ENCODE measurements at regions not wholly inside any gene's neighbourhood (a gene's known extent, or its start where the extent isn't known, plus 50 kb on each side); places are given as distances from the start of the nearest gene placed in this dataset.

DNA sequence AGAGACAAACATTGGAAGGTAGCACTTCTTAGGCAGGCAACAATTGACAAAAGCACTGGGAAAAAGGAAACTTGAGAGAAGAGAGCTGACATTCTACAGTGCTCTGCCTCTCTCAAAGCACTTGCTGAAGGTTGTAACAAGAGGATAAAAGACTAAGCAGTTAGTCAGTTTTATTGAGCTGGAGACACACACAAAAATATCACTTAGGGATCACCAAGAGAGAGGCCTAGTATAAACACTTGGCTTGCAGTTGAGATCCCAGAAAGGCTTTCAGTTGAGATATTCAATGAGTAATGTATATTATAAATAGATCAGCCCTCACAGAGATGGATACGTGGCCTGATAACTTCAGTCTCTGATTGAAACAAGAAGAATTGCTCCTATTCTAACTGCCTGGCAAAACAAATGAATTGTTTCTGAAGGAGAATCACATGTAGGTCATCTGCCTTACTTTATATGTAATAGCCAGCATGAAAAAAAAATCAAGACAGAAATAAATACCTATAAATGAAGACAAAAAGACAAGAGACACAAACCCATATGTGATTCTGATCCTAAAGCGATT, 747.2 kb upstream of the MAN1A1 start:
- DNase-seq (ENCODE audit: low read depth) = no peak

- DNase-seq (ENCODE audit: low read depth) = no peak
Observed at GRCh38 chr6:120083186-120083585, 733.6 kb upstream of the MAN1A1 start.

GRCh38 chr6:120077489-120077888, 727.9 kb upstream of the MAN1A1 start:
- peak; percentile 41 for DNase-seq (ENCODE audit: low read depth)

- no peak for DNase-seq (ENCODE audit: low read depth)
Observed at GRCh38 chr6:120058410-120058809, 708.8 kb upstream of the MAN1A1 start.

DNA sequence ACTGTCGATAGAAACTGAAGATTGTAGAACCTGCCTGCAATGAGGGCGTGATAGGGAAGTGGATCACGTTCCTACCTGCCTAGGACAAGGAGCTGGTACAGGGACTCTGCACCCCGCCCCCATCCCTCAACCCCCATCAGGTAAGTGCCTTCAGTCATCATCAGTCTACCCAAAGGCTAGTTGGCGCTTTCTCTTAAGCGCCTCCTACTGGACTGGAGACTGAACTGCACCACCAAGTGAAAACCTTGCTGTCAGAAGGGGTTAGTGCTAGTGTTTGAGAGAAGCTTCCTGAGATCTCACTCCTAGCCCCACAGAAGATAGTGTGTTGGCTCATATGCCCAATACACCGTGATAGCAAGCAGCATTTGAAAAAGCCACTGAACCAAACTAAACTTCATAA, 706.5 kb upstream of the MAN1A1 start:
- no peak for DNase-seq (ENCODE audit: low read depth)

GRCh38 chr6:120055071-120055470, 705.5 kb upstream of the MAN1A1 start:
- no peak for DNase-seq (ENCODE audit: low read depth)

GRCh38 chr6:120039664-120040063, 690.1 kb upstream of the MAN1A1 start:
- no peak for DNase-seq (ENCODE audit: low read depth)

DNA sequence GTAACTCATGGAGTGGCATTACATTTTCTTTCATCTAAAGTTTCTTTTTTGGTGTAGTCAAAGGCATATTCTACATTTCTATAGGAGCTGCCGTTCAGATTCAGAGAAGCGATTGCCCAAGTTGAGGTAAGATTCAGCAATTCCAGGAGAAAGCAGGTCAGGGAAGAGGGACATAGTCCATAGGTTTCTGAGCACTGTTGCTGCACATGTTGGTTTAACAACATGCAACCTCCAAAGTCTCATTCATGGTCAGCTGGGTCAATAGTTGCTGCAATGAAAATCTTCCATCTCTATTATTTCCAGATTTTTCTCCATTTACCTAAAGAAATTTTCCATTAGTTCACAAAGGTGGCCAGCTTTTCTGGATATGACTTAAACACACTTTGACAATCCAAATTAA, 682.3 kb upstream of the MAN1A1 start:
- no peak for DNase-seq (ENCODE audit: low read depth)

- DNase-seq (ENCODE audit: low read depth) = no peak
Observed at GRCh38 chr6:120026791-120027190, 677.2 kb upstream of the MAN1A1 start.

- DNase-seq (ENCODE audit: low read depth) = no peak
Observed at GRCh38 chr6:120010075-120010474, 660.5 kb upstream of the MAN1A1 start.

DNA sequence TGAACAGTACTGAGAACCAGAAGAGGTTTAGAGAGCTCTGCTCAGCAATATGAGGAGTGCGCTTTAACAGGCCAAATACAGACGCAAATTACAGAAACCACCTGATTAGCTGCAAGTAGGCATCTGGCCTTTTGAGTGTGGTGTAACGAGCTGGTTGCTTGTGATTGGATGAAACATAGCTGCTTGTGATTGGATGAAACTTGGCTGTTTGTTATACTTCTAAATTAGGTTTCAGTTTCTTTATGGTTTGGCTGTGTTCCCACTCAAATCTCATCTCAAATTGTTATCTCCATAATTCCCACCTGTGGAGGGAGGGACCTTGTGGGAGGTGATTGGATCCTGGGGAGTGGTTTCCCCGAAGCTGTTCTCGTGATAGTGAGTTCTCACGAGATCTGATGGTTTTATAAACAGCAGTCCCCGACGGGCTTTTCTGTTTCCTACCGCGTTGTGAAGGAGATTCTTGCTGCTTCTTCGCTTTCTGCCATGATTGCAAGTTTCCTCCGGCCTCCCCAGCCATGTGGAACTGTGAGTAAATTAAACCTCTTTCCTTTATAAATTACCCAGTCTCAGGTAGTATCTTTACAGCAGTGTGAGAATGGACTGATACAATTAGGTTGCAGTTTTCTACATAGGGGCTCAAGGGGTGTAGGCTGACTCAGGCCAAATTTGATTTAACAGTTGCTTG, 655.9 kb upstream of the MAN1A1 start:
- peak; percentile 85 for DNase-seq (ENCODE audit: low read depth)

DNA sequence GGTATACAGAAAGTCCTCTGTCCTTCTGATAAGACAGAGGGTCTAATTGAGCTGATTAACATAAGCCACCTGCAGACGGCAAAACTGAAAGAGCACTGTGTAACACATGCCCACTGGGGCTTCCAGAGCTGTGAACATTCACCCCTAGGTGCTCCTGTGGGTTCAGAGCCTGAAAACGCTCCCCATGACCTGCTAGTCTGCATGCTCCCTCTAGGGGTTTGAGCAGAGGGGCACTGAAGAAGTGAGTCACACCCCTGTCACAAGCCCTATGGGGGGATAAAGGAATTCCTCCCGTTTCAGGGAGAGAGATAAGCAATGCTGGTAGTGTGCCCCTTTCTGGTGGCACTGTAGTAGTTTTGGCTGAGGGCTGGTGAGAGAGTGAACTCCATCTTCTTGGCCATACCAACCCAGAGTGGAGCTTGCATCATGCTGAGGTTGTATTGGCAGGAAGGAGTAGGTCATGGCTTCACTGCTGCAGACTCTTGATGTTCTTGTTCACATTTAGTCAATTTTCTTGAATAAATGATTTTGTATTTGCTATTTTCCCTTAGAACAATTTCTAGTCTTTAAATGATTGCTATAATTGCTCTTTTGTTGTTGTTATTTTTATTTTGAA, 637.5 kb upstream of the MAN1A1 start:
- DNase-seq (ENCODE audit: low read depth) = no peak

DNA sequence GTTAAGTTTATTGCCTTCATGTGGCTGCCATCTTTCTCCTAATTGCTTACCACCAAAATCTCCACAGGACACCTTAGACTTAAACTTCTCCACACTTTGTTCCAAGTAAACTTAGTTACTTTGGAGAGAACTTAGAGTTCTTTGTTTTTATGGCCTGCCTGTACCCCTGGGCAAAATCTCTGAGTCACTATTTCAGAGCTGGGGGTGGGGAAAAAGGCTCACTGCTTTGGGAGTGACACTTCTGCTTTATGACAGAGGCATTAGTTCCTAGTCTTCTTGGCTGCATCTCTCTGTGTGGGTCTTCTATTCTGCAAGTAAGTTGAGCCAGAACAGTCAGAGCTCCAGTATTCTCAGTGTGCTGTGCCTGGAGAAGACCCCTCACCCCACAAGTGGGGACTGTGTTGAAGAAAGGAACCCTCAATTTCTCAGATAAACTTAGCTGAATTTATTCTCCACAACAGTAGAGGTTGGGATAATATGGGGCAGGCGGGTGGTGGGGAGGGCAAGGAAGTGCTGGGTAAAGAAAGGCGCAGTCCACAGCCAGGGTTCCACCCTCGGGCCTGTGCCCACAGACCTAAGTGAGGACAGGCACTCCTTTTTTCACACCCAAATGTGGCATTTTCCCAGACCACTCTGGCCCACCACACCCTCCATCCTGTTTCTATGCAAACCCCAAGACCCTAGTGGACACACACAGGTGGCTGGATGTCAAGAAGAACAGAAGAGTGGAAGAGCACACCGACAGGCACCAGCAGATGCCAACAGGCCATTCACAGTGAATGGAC, 636.6 kb upstream of the MAN1A1 start:
- peak; percentile 31 for DNase-seq (ENCODE audit: low read depth)

DNA sequence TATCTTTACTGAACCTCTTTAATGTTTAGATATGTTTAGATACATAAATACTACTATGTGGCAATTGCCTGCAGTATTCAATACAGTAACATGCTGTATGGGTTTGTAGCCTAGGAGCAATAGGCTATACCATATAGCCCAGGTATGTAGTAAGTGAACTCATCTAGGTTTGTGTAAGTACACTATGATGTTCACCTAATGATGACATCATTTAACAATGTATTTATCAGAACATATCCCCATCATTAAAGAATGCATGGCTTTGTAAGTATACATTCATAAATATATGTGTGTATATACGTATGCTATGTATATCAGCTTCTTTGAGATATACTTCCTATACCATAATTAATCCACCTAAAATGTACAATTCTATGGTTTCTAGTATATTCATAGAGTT, 631.2 kb upstream of the MAN1A1 start:
- no peak for DNase-seq (ENCODE audit: low read depth)

- peak; percentile 8 for DNase-seq (ENCODE audit: low read depth)
Observed at GRCh38 chr6:119979862-119980261, 630.3 kb upstream of the MAN1A1 start.

GRCh38 chr6:119978274-119978889, 628.8 kb upstream of the MAN1A1 start:
- peak; percentile 28 for DNase-seq (ENCODE audit: low read depth)

DNA sequence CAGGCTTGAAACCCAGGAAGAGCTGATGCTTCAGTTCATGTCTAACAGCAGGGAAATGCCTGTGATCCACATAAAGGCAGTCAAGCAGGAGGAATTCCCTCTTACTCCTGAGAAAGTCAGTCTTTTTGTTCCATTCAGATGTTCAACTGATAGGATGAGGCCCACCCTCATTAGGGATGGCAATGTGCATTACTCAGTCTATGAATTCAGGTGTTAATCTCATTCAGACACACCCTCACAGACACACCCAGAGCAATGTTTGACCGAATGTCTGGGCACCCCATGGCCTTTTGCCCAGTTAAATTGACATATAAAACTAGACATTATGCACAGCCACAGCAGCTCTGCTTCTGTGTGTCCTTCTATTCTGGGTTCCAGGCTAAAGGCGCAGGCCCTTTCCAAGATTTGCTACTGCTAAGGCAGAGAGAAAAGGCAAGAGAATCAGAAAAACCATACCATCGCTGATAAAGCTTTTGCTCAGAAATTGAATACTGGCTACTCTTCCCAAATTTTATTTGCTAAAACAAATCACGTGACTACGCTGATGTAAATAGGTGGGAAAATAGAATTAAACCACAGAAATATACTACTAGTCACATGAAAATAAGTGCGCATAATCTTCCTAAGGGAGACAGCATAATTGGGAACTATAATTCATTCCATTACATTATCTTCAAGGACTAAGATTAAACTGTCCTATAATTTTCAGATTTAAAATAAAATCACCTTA, 625.0 kb upstream of the MAN1A1 start:
- DNase-seq (ENCODE audit: low read depth) = no peak

- DNase-seq (ENCODE audit: low read depth) = peak; percentile 19
Observed at GRCh38 chr6:119966484-119966883, 616.9 kb upstream of the MAN1A1 start.

DNA sequence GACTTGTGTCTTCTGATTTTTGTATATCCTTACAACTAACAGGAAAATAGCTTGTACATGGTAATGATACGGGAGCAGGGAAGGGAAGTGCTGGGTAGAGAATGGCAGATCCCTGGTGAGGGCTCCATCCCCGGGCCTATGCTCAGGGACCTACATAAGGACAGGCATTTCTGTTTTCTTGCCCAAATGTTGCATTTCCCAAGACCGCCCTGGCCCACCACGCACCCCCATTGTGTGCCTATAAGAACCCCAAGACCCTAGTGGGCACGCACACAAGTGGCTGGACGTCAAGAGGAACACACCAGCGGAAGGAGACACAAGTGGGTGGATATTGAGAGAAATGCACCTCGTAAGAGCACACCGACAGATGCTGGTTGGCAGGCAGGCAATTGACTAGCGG, 616.3 kb upstream of the MAN1A1 start:
- no peak for DNase-seq (ENCODE audit: low read depth)

DNA sequence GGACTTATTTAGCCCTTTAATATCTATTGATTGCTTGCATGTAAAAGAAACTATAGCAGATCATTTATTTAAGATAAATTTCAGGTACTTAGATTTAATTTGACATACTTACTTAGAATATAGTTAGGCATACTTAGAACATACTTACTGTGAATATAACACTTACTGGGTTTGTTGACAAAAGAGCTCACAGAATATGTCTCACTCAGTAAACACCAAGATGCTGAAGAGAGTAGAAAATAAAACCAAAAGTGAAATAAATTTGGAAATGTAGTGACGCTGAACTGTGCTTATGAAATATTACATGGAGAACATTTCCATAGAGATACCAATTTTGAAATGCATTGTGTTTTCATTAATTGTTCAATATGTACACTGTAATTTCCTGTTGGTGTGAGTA, 615.4 kb upstream of the MAN1A1 start:
- DNase-seq (ENCODE audit: low read depth) = no peak

DNA sequence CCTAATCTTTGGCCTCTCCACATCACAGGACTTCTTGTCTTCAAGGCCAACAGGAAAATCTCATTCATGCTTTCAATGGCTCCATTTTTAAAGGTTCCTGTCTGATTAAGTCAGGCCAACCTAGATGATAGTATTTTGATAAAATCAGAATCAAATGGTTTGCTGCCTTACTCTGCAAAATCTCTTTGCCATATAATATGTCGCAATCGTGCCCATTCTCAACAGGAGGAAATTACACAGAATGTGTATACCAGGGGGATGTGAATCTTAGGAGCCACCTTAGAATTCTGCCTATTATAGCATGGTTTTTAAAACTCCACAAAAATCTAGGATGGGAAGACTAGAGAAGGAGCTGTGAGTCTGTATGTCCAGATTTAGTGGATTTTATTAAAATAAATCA, 612.9 kb upstream of the MAN1A1 start:
- no peak for DNase-seq (ENCODE audit: low read depth)

DNA sequence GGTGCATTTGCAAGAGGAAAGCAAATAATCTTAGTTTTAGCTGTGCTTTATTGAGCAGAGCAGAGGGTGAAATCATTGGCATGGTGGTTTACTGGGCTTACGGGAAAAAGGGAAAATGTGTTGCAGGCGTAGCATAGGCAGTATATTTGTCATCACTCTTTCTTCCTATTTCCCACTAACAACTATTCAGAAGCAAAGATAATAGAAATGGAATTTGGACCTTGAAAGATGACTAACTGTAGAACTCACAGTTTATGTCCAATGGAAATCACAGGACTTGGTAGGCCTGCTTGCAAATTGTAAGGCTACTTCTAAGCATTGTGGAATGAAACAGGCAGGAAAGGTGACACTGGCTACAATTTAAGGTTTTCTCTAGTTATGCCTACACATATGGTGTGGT, 611.9 kb upstream of the MAN1A1 start:
- no peak for DNase-seq (ENCODE audit: low read depth)
